ENCODE measurements at regions not wholly inside any gene's neighbourhood (a gene's known extent, or its start where the extent isn't known, plus 50 kb on each side); places are given as distances from the start of the nearest gene placed in this dataset.

DNA sequence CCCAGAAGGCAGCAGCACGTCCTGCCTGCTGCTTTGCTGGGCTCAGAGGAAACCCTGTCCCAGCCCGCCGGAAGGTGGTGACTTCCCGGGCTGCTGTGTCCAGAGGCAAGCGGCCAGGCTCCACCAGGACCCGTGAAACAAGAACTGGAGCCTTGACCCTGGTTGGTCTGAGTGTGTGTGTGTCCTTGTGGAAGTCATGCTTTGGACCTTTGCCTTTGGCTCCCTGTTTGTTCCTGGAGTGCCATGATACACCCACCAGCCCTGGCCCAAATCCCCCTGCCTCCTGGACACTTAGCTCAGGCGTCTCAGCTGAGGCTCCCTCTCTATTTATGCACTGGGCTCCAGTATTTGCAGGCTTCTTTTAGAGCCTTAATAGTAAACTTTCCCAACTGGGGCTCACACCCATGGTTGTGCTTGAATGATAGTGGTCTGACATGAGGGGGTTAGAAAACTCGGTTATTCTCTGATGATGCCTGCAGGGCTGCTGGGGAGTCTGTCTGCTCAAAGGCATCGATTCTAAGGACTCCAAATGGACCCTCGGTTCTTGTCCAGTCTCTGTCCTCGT lies 72.2 kb downstream of the C9orf50 start:
- TF ChIP-seq, protein P1, sequence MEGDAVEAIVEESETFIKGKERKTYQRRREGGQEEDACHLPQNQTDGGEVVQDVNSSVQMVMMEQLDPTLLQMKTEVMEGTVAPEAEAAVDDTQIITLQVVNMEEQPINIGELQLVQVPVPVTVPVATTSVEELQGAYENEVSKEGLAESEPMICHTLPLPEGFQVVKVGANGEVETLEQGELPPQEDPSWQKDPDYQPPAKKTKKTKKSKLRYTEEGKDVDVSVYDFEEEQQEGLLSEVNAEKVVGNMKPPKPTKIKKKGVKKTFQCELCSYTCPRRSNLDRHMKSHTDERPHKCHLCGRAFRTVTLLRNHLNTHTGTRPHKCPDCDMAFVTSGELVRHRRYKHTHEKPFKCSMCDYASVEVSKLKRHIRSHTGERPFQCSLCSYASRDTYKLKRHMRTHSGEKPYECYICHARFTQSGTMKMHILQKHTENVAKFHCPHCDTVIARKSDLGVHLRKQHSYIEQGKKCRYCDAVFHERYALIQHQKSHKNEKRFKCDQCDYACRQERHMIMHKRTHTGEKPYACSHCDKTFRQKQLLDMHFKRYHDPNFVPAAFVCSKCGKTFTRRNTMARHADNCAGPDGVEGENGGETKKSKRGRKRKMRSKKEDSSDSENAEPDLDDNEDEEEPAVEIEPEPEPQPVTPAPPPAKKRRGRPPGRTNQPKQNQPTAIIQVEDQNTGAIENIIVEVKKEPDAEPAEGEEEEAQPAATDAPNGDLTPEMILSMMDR (conservative IDR thresholded peaks at IDR 0.05): no peak
- no peak for TF ChIP-seq EZH2 (IDR thresholded peaks at IDR 0.05; ENCODE audit: low read depth)
